ENCODE measurements at regions not wholly inside any gene's neighbourhood (a gene's known extent, or its start where the extent isn't known, plus 50 kb on each side); places are given as distances from the start of the nearest gene placed in this dataset.

DNA sequence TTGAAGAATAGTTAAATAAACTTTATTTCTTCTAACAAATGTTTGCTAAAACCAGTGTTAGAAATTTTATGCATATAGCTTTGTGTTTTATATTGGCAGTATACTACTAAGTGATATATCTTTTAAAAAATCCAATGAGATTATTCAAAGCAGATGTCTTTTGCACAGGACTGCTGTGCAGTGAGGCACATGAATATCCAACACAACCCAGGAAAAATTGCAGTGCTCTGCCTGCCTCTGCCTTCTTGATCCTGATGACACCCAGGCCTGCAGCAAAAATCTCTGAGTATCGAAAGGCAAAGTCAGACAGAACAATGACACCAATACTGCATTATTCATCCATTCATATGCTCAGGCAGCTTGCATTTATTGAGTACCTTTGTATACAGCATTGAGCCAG, 1076.5 kb upstream of the ARRDC3 start:
- Mint-ChIP-seq H3K4me1 (ENCODE audit: low read depth) (no peaks in the 10 kb centered on the region), H3K9me3 (ENCODE audit: low read depth) (peaks cover 3% of the 10 kb centered on the region), H3K4me3 (ENCODE audit: unreplicated experiment) (no peak overlapping the region), H3K36me3 (ENCODE audit: low read depth) (no peaks in the 10 kb centered on the region), H3K27ac (ENCODE audit: unreplicated experiment) (no peak overlapping the region), H3K27me3 (ENCODE audit: low read depth) (no peaks in the 10 kb centered on the region)
- DNase-seq (ENCODE audit: low spot score): no peak
- TF ChIP-seq, protein P1, sequence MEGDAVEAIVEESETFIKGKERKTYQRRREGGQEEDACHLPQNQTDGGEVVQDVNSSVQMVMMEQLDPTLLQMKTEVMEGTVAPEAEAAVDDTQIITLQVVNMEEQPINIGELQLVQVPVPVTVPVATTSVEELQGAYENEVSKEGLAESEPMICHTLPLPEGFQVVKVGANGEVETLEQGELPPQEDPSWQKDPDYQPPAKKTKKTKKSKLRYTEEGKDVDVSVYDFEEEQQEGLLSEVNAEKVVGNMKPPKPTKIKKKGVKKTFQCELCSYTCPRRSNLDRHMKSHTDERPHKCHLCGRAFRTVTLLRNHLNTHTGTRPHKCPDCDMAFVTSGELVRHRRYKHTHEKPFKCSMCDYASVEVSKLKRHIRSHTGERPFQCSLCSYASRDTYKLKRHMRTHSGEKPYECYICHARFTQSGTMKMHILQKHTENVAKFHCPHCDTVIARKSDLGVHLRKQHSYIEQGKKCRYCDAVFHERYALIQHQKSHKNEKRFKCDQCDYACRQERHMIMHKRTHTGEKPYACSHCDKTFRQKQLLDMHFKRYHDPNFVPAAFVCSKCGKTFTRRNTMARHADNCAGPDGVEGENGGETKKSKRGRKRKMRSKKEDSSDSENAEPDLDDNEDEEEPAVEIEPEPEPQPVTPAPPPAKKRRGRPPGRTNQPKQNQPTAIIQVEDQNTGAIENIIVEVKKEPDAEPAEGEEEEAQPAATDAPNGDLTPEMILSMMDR (IDR thresholded peaks at IDR 0.05): no peak

DNA sequence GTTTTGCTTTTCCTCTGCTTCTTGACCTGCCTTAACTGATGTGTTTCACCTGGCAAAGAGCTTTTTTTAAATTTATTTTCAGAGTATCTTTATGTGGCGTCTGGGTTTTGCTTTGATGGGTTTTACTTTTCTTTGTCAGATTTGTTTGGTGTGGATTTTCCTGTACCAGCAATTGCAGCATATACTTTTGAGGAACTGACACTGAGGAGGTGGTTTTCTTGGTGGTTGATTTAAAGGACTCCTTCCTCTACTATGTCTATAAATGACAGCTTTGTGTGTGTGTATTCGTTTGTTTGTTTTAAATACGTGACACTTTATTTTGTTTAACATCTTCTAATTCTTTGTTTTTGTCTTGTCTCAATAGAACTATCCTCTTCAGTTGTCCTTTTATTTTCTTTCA, 1071.9 kb upstream of the ARRDC3 start:
- TF ChIP-seq, protein P1 (IDR thresholded peaks at IDR 0.05): no peak
- Mint-ChIP-seq H3K4me3 (ENCODE audit: unreplicated experiment) (no peak overlapping the region), H3K27me3 (ENCODE audit: low read depth) (no peaks in the 10 kb centered on the region), H3K4me1 (ENCODE audit: low read depth) (peaks cover 4% of the 10 kb centered on the region), H3K9me3 (ENCODE audit: low read depth) (peaks cover 3% of the 10 kb centered on the region), H3K36me3 (ENCODE audit: low read depth) (no peaks in the 10 kb centered on the region), H3K27ac (ENCODE audit: unreplicated experiment) (no peak overlapping the region)
- DNase-seq (ENCODE audit: low spot score): no peak

DNA sequence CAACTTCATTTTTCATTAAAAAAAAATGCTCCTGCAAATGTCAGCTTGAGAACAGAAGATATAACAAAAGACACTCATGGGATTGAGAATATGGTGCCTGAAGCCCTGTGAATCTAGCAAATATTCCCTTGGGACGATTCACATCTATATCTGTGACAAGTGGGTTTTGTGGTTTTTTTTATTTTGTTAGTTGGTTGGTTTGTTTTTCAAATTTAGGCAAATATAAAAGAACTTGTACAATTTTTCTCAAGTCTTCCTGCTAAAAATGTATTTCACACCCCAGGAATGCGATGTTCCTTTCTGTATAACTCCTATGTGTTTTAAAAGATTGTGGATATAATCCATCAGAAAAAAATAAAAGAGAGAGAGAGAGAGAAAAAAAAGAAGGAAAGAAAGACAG, 1061.8 kb upstream of the ARRDC3 start:
- Mint-ChIP-seq H3K36me3 (ENCODE audit: low read depth) (peaks cover 4% of the 10 kb centered on the region), H3K4me1 (ENCODE audit: low read depth) (peaks cover 15% of the 10 kb centered on the region), H3K4me3 (ENCODE audit: unreplicated experiment) (peak overlapping the region; percentile 49), H3K9me3 (ENCODE audit: low read depth) (peaks cover 13% of the 10 kb centered on the region), H3K27me3 (ENCODE audit: low read depth) (no peaks in the 10 kb centered on the region), H3K27ac (ENCODE audit: unreplicated experiment) (peak overlapping the region; percentile 46)
- DNase-seq (ENCODE audit: low spot score): no peak
- TF ChIP-seq, protein P1 (IDR thresholded peaks at IDR 0.05): no peak

DNA sequence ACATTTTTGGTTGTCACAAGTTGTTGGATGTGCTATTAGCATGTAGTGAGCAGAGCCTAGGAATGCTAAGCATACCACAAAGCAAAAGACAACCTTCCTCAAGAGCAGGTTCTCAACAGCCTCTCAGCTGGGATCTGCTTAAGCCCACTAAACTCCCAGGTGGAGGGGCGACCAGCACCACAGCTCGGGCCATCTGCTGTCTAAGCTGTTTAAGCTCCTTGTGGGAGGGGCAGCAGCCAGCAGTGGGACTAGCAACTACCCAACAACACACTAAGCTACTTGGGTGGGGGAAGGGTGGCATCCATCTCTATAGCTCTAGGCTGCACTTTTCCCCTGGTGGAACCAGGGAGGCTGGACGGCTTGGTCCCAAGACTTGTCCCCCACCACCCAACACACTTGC, 1052.7 kb upstream of the ARRDC3 start:
- Mint-ChIP-seq H3K4me3 (ENCODE audit: unreplicated experiment) (no peak overlapping the region), H3K27ac (ENCODE audit: unreplicated experiment) (no peak overlapping the region), H3K27me3 (ENCODE audit: low read depth) (no peaks in the 10 kb centered on the region), H3K9me3 (ENCODE audit: low read depth) (peaks cover 45% of the 10 kb centered on the region), H3K36me3 (ENCODE audit: low read depth) (peaks cover 12% of the 10 kb centered on the region), H3K4me1 (ENCODE audit: low read depth) (no peaks in the 10 kb centered on the region)
- TF ChIP-seq, protein P1 (IDR thresholded peaks at IDR 0.05): no peak
- DNase-seq (ENCODE audit: low spot score): no peak

DNA sequence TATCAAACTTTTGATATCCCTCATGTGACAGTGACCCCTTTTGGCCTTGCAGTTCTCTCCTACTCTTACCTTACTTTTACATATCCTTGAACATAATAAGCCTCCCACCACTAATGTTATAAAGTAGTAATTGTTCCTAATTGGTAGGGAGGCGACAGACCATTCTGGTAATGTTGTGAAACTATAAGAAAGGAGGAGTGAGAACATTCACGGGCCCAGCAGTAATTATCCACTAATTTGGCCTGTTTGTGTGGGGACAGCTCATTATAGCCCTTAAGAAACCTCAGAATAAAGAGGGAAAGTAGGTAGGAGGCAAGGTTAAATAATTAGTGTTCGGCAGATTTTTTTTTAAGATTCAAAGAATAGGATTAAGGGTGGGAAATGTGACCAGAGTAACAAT, 1046.5 kb upstream of the ARRDC3 start:
- TF ChIP-seq, protein P1 (IDR thresholded peaks at IDR 0.05): no peak
- Mint-ChIP-seq H3K9me3 (ENCODE audit: low read depth) (peaks cover 12% of the 10 kb centered on the region), H3K4me1 (ENCODE audit: low read depth) (no peaks in the 10 kb centered on the region), H3K4me3 (ENCODE audit: unreplicated experiment) (no peak overlapping the region), H3K36me3 (ENCODE audit: low read depth) (peaks cover 1% of the 10 kb centered on the region), H3K27me3 (ENCODE audit: low read depth) (no peaks in the 10 kb centered on the region), H3K27ac (ENCODE audit: unreplicated experiment) (no peak overlapping the region)
- no peak for DNase-seq (ENCODE audit: low spot score)
